ENCODE measurements at regions not wholly inside any gene's neighbourhood (a gene's known extent, or its start where the extent isn't known, plus 50 kb on each side); places are given as distances from the start of the nearest gene placed in this dataset.

- no peak overlapping the region for H3K4me3 ChIP-seq (replicated peaks in 1 of 2; ENCODE audit: low read depth in 2 of 2, low read length in 2 of 2)
- TF ChIP-seq CTCF (IDR thresholded peaks at IDR 0.05; ENCODE audit: low read depth, low read length) = no peak
These were observed 145.9 kb downstream of the OLFM4 start for GRCh38 chr13:53174545-53174944.

GRCh38 chr13:53180684-53181083, 152.1 kb downstream of the OLFM4 start:
- H3K4me3 ChIP-seq (replicated peaks in 1 of 2; ENCODE audit: low read depth in 2 of 2, low read length in 2 of 2) = no peak overlapping the region

More at GRCh38 chr13:53174545-53174944, 145.9 kb downstream of the OLFM4 start:
- DNase-seq (ENCODE audit: low read depth in 2 of 2) = no peak

GRCh38 chr13:53182724-53183123, 154.1 kb downstream of the OLFM4 start:
- DNase-seq (ENCODE audit: low read depth in 2 of 2) = no peak
- TF ChIP-seq CTCF (IDR thresholded peaks at IDR 0.05; ENCODE audit: low read depth, low read length) = no peak
- H3K4me3 ChIP-seq (replicated peaks in 1 of 2; ENCODE audit: low read depth in 2 of 2, low read length in 2 of 2) = no peak overlapping the region

More at GRCh38 chr13:53180684-53181083, 152.1 kb downstream of the OLFM4 start:
- DNase-seq (ENCODE audit: low read depth in 2 of 2) = no peak
- no peak for TF ChIP-seq CTCF (IDR thresholded peaks at IDR 0.05; ENCODE audit: low read depth, low read length)

GRCh38 chr13:53188120-53188519, 159.5 kb downstream of the OLFM4 start:
- H3K4me3 ChIP-seq (replicated peaks in 1 of 2; ENCODE audit: low read depth in 2 of 2, low read length in 2 of 2) = no peak overlapping the region
- no peak for TF ChIP-seq CTCF (IDR thresholded peaks at IDR 0.05; ENCODE audit: low read depth, low read length)
- no peak for DNase-seq (ENCODE audit: low read depth in 2 of 2)

- no peak for TF ChIP-seq CTCF (IDR thresholded peaks at IDR 0.05; ENCODE audit: low read depth, low read length)
- no peak overlapping the region for H3K4me3 ChIP-seq (replicated peaks in 1 of 2; ENCODE audit: low read depth in 2 of 2, low read length in 2 of 2)
- no peak for DNase-seq (ENCODE audit: low read depth in 2 of 2)
These were observed 160.5 kb downstream of the OLFM4 start for GRCh38 chr13:53189162-53189561.

- H3K4me3 ChIP-seq (replicated peaks in 1 of 2; ENCODE audit: low read depth in 2 of 2, low read length in 2 of 2) = no peak overlapping the region
- no peak for TF ChIP-seq CTCF (IDR thresholded peaks at IDR 0.05; ENCODE audit: low read depth, low read length)
These were observed 162.5 kb downstream of the OLFM4 start for GRCh38 chr13:53191091-53191490.

GRCh38 chr13:53197424-53197823, 168.8 kb downstream of the OLFM4 start:
- no peak for DNase-seq (ENCODE audit: low read depth in 2 of 2)
- no peak for TF ChIP-seq CTCF (IDR thresholded peaks at IDR 0.05; ENCODE audit: low read depth, low read length)
- H3K4me3 ChIP-seq (replicated peaks in 1 of 2; ENCODE audit: low read depth in 2 of 2, low read length in 2 of 2) = no peak overlapping the region

More at GRCh38 chr13:53191091-53191490, 162.5 kb downstream of the OLFM4 start:
- peak in 1 of 2 donors; percentile 20 for DNase-seq (ENCODE audit: low read depth in 2 of 2)
